Hypothalamus (tissue), 51 donors: ENCODE measurements at regions not wholly inside any gene's neighbourhood (a gene's known extent, or its start where the extent isn't known, plus 50 kb on each side); places are given as distances from the start of the nearest gene placed in this dataset.

ENCODE experiments used
- DNase-seq, 51 donors: peaks; one replicate each; lab custom pipeline; 2025; lab: John Stamatoyannopoulos, UW

DNA sequence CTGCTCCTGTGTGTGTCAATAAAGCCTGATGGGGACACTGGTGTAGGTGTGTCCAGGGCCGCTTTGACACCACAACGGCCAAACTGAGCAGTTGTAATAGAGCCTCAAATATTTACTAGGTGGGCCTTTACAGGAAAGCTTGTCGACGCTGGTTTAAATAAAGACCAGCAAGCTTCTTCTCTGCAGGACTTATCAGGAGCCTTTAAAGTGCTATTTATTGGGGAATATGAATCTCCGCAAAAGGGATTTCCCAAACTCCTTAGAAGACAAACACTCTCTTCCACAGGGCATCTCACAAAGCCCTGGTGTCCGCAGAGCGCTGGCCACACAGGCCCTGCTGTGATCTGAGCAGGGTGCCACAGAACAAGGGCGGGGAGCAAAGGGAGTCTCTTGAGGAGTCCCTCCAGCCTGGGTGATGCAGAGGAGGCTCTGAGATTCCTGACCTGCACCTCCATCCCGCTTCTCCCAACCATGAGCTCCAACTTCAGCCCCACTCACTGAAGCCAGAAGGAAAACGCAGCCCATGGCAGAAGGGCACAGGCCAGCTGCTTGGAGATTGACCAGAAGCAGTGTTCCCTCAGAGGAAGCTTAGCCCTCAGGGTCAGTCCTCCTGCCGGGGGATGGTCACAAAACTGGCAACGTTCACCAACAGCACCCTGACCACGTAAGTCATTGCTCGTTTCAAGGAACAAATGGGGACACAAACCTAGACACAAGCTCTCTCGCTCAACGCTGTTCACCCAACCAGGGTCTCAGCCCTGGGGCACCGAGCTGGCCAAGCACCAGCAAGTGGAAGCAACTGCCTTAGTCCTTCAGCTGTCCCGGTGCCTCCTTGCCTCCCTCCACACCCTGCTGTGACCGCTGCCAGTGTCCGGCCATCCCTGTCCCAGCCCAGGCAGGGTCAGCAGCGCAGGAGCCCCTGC, 129.5 kb downstream of the OAT start:
- DNase-seq = no peak

DNA sequence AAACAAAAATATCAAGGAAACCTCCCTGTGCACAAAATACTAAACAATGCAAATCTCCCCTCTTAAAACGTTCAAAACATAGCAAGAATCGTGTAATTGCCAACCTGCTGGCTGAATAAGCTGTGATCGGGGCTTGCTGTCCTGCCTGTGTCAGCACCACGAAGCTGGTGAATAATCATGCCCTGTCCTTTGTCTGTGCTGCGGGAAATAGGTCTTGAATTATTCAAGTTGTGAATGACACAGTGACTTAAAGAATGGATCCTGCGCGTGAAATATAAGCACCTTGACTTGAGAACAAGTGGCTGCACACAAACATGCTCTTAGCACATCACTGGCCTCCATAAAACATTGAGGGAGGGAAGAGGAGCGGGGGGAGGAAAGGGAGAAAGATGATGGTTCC, 130.2 kb downstream of the OAT start:
- no peak for DNase-seq

DNA sequence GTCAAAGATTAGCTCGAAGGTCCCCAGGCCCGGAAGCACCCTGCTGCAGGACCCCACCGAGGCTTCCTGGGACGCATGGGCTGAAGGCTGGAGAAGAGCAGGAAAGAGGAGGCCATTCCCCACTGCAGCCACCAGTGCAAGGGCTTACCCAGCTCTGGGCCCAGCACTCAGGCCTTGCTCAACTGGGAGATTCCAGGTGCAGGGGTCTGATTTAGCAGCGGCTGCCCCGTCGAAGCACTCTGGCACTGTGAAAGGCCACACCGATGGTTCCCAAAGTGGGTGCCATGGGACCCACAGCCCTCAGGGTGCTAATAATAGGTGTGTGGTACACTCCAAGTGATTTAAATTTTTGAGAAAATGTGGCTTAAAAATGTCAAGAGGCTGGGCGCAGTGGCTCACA, 130.9 kb downstream of the OAT start:
- no peak for DNase-seq

DNA sequence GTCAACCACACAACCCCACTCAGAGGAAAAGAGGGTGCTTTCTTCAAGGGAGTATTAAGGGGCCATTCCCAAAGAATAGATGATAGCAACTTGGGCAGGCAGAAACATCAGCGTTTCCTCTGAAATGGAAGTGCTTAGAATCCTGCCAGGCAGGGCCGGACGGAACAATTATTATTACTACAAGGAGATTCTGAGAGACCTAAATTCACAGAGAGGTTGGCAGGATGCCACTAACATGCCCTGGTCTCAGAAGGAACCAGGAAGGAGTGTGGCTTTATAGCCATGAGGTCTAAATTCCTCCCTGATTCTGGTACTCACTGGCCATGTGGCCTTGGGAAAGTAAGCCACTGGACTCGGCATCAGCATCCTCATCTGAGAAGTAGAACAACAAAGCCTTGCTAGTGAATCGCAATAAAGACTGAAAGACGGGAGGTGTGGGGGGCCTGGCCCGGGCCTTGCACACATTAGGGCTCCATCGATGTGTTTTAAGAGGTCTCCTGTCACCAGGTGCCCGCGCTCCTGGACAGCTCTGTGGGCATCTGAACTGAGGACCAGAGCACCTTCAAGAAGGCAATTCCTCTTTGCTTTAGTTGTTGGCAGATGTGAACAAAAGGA, 131.5 kb downstream of the OAT start:
- DNase-seq = no peak

DNA sequence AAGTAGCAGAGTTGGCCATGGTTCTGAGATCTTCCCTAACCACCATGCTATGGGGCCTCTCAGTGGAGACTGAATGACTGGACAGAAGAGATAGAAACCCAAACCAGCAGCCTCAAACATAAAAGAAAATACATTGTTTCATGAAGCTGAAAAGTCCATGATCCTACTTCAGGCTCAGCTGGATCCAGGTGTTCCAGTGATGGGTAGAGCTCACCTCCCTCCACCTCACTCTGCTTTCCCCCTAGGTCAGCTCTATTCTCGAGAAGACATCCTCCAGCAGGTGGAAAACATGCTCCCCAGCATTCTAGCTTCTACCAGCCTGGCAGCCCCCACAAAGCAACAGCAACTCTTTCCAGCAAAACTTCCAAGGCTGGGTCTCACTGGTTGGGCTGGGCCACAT, 132.1 kb downstream of the OAT start:
- DNase-seq = no peak

DNA sequence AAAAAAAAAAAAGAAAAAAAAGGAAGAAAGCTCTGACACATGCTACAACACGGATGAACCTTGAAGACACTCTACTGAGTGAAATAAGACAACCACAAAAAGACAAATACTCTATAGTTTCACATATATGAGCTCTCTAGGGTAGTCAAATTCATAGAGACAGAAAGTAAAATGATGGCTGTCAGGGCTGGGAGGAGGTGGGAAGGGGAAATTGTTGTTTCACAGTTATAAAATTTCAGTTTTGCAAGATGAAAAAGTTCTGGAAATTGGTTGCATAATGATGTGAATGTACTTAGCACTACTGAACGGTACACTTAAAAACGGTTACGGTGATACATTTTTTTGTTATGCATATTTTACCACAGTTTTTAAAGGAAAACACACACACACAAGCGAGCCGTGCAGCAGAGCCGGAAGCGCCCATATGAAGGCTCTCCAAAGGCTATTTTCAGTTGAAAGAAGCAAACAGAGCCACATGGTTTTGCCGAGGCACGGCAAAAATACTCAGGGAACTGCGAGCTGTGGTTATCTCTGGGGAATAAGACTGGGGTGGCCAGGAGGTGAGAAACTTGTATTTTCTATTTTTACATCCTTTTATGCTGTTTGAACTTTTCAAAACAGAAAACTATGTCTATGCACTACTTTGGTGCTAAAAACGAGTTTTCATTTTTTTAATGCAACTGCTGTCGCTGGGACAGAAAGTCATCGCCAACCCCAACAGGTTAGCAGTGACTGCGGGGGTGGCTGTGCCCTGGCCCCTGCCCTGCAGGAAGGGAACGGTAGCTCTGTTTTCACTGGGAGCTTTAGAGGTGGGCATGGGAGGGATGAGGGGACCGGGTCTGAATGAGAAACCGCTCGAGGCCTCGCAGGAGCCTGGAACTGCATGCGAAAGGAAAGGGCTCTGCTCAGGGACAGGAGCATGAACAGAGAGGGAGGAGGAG, 132.9 kb downstream of the OAT start:
- no peak for DNase-seq

DNA sequence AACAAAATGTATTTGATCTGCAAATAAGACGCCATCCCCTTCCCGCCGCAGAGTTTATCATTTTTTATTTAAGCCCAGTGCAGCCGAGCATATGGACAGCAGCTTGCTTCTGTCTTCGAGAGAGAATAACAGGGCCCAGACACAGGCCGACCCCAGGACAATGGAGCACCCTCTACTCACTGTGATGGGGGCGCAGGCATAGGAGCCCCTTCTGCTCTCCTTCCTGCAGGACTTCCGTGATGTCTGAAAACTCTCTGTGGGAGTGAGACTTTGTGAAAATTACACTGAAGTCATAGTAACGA, 134.8 kb downstream of the OAT start:
- DNase-seq = no peak

DNA sequence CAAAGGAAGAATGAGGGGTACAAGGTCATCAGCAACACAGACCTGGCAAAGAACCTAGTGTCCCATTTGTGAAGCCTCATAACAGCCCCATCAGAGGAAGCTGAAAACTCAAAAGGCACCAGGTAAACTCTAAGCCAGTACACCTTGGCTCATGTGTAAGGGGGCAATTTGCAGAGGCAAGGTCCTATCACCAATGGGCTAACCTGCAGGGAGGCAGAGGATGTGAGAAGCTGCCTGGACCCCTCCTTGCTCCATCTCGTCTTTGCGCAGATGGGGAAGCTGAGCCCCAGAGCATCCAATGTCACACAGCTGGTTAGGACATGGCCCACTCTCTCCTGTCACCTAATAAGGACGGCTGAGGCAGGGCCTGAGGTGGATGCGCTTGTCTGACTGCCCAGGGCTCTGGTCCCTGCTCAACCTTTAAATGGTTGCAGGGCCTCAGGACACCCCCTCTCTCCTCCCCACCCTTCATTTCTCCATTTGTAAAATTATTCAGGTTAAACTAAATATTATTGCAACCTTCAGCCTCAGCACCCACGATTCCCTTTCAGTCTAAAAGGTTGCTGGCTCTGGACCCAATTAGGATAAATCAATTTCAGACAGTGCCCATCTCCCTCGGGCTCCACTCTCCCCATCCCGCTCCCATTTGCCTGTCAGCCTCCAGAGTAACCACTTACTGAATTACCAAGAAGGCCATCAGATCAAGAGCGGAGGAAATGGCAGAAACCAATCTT, 135.3 kb downstream of the OAT start:
- no peak for DNase-seq

DNA sequence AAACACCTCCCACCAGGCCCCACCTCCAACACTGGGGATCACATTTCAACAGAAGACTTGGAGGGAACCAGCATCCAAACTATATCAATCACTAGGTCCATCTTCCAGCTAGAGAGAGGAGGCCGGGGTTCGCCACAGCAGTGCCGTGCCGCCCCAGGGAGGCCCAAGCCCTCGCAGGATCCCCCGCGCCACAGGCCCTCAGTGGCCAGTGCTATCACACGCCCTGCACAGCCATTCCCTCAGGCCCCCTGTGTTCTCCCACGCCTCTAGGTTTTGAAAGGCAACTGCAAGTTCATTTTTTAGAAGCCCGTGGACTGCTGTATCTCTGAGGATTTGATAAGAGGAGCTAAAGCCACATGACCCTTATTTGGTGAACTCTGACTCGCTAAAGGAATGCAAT, 136.4 kb downstream of the OAT start:
- DNase-seq = no peak

DNA sequence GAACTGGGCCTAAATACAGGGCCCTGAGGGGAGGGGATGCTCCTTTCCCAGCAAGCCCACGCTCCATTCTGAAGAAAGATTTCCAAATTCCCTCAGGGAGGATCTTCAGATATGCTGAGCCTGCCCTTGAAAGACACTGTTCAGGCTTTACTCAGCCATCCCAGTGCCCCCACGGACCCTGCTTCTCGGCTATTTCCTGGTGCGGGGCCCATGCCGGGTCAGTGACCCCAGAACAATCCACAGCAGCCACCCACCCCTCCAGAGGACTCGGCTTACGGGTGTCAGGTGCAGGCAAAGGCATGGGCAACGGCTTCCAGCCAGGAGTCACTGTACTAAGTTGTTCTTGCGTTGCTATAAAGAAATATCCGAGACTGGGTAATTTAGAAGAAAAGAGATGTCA, 137.1 kb downstream of the OAT start:
- no peak for DNase-seq

DNA sequence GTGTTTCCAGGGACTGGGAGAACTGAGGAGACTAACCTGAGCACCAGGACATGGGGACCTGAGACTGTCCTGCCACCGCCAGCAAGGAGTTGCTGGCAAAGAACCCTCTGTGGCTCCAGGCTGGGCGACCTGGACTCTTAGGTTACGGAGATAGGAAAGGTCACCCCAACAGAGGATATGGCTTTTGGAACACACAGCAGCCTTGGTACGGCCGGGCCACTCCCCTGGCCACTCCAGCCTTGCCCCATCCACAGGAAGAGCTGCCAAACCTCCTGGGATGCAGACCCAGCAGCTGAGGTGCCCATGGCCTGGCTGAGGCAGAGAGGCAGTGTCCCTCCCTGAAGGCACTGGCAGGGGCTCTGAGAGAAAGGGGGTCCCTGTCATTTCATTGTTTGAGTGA, 137.8 kb downstream of the OAT start:
- DNase-seq = no peak

DNA sequence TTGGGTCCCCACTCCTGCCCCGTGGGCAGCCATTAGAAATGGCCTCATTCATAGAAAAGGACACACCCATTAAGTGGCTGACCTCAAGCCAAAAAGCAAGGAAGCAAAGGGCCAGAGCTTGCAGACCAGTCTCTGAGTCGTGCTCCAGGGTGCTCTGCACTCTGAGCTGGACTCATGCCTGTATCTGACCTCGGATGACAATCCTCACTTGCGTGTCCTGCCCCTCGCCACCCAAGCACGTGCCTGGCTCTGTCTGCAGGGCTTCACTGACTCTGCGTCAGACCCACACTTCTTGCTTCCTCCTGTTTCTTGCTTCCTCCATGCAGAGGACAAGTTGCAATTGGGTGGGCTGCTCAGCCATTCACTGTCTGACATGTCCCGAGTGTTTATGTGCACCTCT, 138.8 kb downstream of the OAT start:
- no peak for DNase-seq

DNA sequence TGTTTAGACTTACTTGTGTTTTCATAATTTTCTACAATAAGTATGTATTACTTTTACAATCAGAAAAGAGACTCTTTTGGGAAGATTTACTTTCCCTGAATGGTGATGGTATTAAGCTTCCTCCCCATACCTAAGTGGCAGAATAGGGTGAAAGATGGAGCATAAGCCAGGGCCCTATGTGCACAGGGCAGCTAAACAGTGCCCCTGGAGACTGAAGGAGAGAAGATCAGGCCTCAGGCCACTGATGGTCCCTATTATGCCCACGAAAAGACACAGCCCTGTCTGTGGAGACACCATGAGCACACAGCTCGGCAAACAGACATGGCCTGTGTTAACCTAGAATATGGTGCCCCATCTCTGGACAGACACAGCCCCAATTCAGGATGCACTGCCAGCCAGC, 139.4 kb downstream of the OAT start:
- DNase-seq = no peak

DNA sequence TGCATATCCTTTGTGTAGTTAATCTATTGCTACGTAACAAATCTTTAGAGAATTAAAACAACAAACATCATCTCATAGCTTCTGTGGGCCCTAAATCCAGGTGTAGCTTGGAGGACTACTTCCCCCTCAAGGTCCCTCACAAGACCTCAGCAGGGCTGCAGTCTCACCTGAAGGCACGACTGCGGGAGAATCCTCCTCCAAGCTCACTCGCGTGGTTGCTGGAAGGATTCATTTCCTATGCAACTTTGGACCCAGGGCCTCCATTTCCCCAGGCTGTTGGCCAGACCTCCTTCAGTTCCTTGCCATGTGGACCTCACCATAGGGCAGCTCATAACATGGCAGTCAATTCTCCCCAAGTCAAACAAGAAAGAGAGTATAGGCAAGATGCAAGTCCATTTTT, 140.4 kb downstream of the OAT start:
- no peak for DNase-seq

DNA sequence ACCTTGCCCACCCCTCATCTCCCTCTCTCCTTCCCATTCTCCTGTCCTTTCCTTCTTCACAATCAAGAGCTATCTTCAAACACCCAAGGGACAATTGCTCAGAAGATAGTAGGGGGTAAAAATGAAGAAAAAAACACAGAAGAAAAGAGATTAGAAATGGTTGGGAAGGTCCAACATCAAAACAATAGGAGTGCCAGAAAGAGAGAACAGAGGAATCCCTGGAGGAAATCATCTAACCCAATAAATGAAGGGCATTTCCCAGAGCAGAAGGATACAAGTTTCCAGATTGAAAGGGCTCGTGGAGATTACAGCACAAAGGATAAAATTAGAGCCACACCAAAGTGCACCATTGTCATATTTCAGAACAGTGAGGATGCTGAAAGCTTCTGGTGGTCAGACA, 145.6 kb downstream of the OAT start:
- DNase-seq = no peak

DNA sequence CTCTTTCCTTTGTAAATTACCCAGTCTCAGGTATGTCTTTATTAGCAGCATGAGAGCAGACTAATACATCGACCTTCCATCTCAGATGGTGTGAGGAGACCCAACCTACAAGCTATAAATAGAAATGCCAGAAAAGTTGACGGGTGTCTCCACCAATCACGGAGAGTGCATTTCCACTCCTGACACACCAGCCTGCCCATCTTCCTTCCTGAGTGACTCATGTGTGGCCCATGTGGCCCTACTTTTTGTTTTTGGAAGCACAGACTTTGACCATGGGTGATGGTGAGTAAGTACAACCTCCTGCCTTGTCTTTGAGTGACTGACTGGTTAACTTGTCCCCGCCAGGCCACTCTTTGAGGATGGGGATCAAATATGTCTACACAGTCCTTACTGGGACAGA, 147.0 kb downstream of the OAT start:
- no peak for DNase-seq

DNA sequence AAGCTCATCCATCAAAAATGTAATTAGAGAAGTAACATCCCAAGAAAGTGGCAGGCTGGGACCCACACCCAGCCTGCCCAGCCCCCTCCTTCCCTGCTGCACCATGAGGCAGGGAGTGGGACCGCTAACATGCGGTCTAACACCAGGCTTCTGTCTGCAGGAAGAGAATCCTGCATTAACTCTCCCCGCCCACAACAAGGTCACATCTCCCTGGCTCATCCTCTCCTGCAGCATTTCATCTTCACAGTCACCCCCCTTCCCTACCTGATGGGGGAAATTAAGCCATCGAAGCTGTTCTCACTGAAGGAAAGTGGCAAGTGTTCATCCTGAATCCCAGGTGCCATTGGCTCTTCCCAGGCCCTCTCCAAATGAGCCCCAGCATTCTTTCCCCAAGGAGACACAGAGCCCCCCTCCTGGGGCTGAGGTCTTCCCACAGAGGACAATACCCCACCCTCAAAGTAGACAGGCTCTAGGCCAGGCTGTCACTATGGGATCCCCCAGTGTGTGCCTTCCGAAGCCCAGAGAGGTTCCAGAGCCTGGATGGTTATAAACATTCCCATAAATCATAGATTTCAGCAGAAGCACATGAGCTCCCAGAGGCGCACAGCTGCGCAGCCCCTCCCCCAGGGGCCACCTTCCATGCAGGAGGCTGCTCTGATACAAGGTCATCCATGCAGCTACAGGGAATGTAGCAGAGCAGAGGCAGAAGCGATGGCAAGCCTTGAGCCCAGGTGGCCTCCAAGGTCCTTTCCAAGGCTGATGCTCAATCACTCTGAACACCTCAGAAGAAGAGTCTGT, 148.0 kb downstream of the OAT start:
- no peak for DNase-seq

DNA sequence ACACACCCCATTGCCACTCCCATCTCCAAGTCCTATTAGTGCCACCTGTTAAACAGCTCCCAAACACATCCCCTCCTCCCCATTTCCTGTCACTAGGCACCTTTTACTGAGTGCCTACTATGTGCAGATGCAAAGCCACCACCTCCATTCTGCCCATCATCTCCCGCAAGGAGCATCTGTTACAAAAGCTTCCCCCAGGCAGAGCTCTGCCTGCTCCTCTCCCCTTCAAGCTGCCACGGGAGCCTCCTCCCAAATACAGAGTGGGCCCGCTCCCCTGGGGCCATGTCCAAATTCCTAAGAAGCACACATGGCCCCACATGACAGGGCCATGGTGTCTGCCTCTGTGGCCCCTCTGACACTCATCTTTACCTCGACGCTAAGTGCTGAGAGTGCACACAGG, 149.7 kb downstream of the OAT start:
- DNase-seq = no peak

DNA sequence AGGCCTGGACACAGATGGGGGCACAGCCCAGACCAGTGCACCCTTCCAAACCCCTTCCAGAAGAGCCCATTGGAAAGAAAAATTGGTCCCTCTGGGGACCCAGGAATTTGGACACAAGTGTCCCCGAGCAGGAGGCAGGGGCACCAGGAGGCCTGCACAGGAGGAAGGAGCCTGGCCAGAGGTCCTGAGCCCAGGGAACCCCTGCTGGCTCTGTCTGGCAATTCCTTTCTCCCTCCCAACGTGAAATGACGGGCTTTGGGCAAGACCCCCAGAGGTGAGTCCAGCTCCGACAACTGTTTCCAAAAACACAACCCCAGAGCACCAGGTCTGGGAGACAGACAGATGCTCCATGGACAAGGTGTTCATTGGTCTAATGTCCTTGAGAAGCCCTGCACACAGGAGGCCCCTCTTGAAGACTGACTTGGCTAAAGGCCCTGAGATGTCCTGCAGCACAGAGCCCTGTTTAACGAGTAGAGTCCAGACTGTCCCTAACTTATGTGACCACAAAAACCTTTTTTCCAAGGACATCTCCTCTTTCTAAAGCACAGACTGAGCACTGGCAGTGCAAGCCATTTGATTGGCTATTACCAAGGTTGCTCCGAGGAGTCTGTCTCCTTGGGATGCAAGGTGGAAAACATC, 150.7 kb downstream of the OAT start:
- DNase-seq = no peak
